Testis (tissue), 2 donors: ENCODE measurements at regions not wholly inside any gene's neighbourhood (a gene's known extent, or its start where the extent isn't known, plus 50 kb on each side); places are given as distances from the start of the nearest gene placed in this dataset.
"Not testable (repeated sequence)": the region's sequence is repeated elsewhere in the genome, so short reads cannot be mapped to it uniquely, and the experiment has no call there.

Experiments used
- DNase-seq: peaks from one replicate; pipeline ENCODE4 v3.0.0-alpha.2; 2019
- H3K27ac ChIP-seq, 2 donors: fragments of 200-600 bp; sonication (generic); one replicate each; pipeline ENCODE4 v1.5.1; 2019
- H3K27me3 ChIP-seq: fragments of 200-600 bp; sonication (generic); one replicate; pipeline ENCODE4 v1.5.1; 2019
- H3K36me3 ChIP-seq: fragments of 200-600 bp; sonication (generic); one replicate; pipeline ENCODE4 v1.5.1; 2017; ENCODE audit warnings: low read depth; ENCODE audit errors: missing control alignments
- H3K4me1 ChIP-seq: fragments of 200-600 bp; sonication (generic); one replicate; pipeline ENCODE4 v1.5.1; 2019
- H3K4me3 ChIP-seq, 2 donors: fragments of 200-600 bp; sonication (generic); one replicate each; pipeline ENCODE4 v1.5.1; 2017 to 2019
- H3K9me3 ChIP-seq: fragments of 200-600 bp; sonication (generic); one replicate; pipeline ENCODE4 v1.5.1; 2017
- CTCF ChIP-seq, 3 experiments: fragments of 450-650 bp in 2 of 3; fragments of 200-600 bp in 1 of 3; sonication (generic) in 1 of 3; IDR thresholded peaks; one replicate each; pipeline ENCODE4 v1.5.1; 2016 to 2019; ENCODE audit warnings: antibody characterized with exemption in 3 of 3, mild to moderate bottlenecking in 2 of 3, moderate library complexity in 1 of 3
- POLR2A ChIP-seq: fragments of 450-650 bp; IDR thresholded peaks from one replicate; pipeline ENCODE4 v1.6.1; 2017; ENCODE audit warnings: antibody characterized with exemption, mild to moderate bottlenecking, moderate library complexity
- WGBS, 2 donors: methylation state at CpG; one replicate each; pipeline ENCODE4 v1.1.5; 2018; 5-methylcytosine and 5-hydroxymethylcytosine counted together
- intact Hi-C: fragments of 100-400 bp; cut with DNase I; formaldehyde crosslinking; loops from one replicate; pipeline ENCODE4 v1.15.1; 2023; ENCODE audit warnings: low total_unique reads

- 83 to 86% methylated on average over 6 of the region's 6 CpGs for WGBS, 2 donors
- H3K27me3 ChIP-seq = no peaks in the 10 kb centered on the region
- H3K27ac ChIP-seq = no peak overlapping the region
- no peaks in the 10 kb centered on the region for H3K9me3 ChIP-seq
- no peaks in the 10 kb centered on the region for H3K36me3 ChIP-seq
- TF ChIP-seq POLR2A = no peak
- intact Hi-C loops = no loop called here
- no peaks in the 10 kb centered on the region for H3K4me1 ChIP-seq
- H3K4me3 ChIP-seq = no peak overlapping the region
- no peak for DNase-seq
These were observed 152.9 kb upstream of the DAB1 start for GRCh38 chr1:57576756-57577155.

GRCh38 chr1:57572016-57572415 is 148.2 kb upstream of the DAB1 start:
- Histone ChIP-seq H3K9me3 (no peaks in the 10 kb centered on the region), H3K27ac (no peak overlapping the region), H3K4me3 (no peak overlapping the region), H3K27me3 (no peaks in the 10 kb centered on the region), H3K4me1 (no peaks in the 10 kb centered on the region), H3K36me3 (no peaks in the 10 kb centered on the region)
- WGBS, 2 donors = 94 to 99% methylated on average over 4 of the region's 4 CpGs
- no peak for DNase-seq
- TF ChIP-seq POLR2A (no peak), CTCF (IDR thresholded peaks at IDR 0.05) (no peak)
- intact Hi-C loops = no loop called here

- H3K36me3 ChIP-seq, H3K27ac ChIP-seq, intact Hi-C loops, H3K4me1 ChIP-seq, H3K4me3 ChIP-seq, H3K27me3 ChIP-seq, H3K9me3 ChIP-seq: not testable (repeated sequence)
- peak; percentile 69 for DNase-seq
- 69% methylated on average over 3 of the region's 3 CpGs for WGBS, 2 donors
These were observed 134.2 kb upstream of the DAB1 start for GRCh38 chr1:57558066-57558465.

- Histone ChIP-seq H3K9me3 (no peaks in the 10 kb centered on the region), H3K27ac (no peak overlapping the region), H3K4me1 (no peaks in the 10 kb centered on the region), H3K27me3 (no peaks in the 10 kb centered on the region), H3K36me3 (no peaks in the 10 kb centered on the region), H3K4me3 (no peak overlapping the region)
- no peak for TF ChIP-seq POLR2A
- no peak for TF ChIP-seq CTCF (IDR thresholded peaks at IDR 0.05)
- no peak for DNase-seq
- 63 to 64% methylated on average over 5 of the region's 5 CpGs for WGBS, 2 donors
- intact Hi-C loops = no loop called here
These were observed 129.8 kb upstream of the DAB1 start for GRCh38 chr1:57553666-57554065.

- Histone ChIP-seq H3K27ac (no peak overlapping the region), H3K27me3 (no peaks in the 10 kb centered on the region), H3K4me3 (no peak overlapping the region), H3K4me1 (no peaks in the 10 kb centered on the region), H3K9me3 (no peaks in the 10 kb centered on the region), H3K36me3 (no peaks in the 10 kb centered on the region)
- TF ChIP-seq CTCF (IDR thresholded peaks at IDR 0.05) (no peak), POLR2A (no peak)
- 51 to 66% methylated on average over 4 of the region's 4 CpGs for WGBS, 2 donors
- DNase-seq = no peak
- intact Hi-C loops = no loop called here
These were observed 127.6 kb upstream of the DAB1 start for GRCh38 chr1:57551476-57551875.

GRCh38 chr1:57550092-57550491 is 126.2 kb upstream of the DAB1 start:
- no peaks in the 10 kb centered on the region for H3K27me3 ChIP-seq
- 79 to 81% methylated on average over 1 of the region's 1 CpG for WGBS, 2 donors
- TF ChIP-seq POLR2A (no peak), CTCF (IDR thresholded peaks at IDR 0.05) (no peak)

More at GRCh38 chr1:57550092-57550491, 126.2 kb upstream of the DAB1 start:
- no peak overlapping the region for H3K4me3 ChIP-seq
- H3K4me1 ChIP-seq = no peaks in the 10 kb centered on the region
- H3K9me3 ChIP-seq = no peaks in the 10 kb centered on the region
- intact Hi-C loops = no loop called here
- no peak overlapping the region for H3K27ac ChIP-seq
- DNase-seq = no peak
- no peaks in the 10 kb centered on the region for H3K36me3 ChIP-seq
